SK-N-SH (cell line): ENCODE measurements at regions not wholly inside any gene's neighbourhood (a gene's known extent, or its start where the extent isn't known, plus 50 kb on each side); places are given as distances from the start of the nearest gene placed in this dataset.
A peak's percentile ranks its signal among the peaks of the same experiment; 100 is the strongest.

Source experiments
- CTCF ChIA-PET: fragments of 300-600, 350-600 bp; formaldehyde crosslinking; extraction: SDS; loops from one replicate; lab custom pipeline; 2021; lab: Yijun Ruan, JAX
- POLR2A ChIA-PET: fragments of 350-600 bp; sonication (Branson Sonifier 250); formaldehyde crosslinking; extraction: SDS; loops from one replicate; lab custom pipeline; 2020; ENCODE audit warnings: antibody characterized with exemption, inconsistent platforms; lab: Yijun Ruan, JAX
- DNase-seq: peaks from one replicate; pipeline ENCODE4 v3.0.0; 2012
- H2AFZ ChIP-seq: fragments of 200-600 bp; sonication (generic); 2 replicates; pipeline ENCODE4 v1.8.1; 2016; ENCODE audit warnings: antibody characterized with exemption, mild to moderate bottlenecking, low read depth
- H3F3A ChIP-seq: fragments of 200-600 bp; sonication (generic); replicated peaks from 2 replicates; pipeline ENCODE3; 2016; ENCODE audit warnings: antibody characterized with exemption, mild to moderate bottlenecking; ENCODE audit not compliant: insufficient read depth
- H3K27ac ChIP-seq, 2 experiments: fragments of 200-500 bp in 1 of 2; fragments of 200-600 bp in 1 of 2; sonication (Bioruptor generic) in 1 of 2; sonication (generic), shearing (Covaris generic) in 1 of 2; 2 replicates each; pipeline versions ENCODE4 v1.5.1 to v1.6.1; 2014 to 2016; ENCODE audit warnings: low read depth in 2 of 2, inconsistent platforms in 1 of 2, low read length in 1 of 2, mild to moderate bottlenecking in 1 of 2, mixed read lengths in 1 of 2
- H3K27me3 ChIP-seq: fragments of 200-600 bp; sonication (generic), shearing (Covaris generic); 2 replicates; pipeline ENCODE4 v1.6.1; 2016; ENCODE audit warnings: mixed run types; ENCODE audit not compliant: insufficient read depth
- H3K36me3 ChIP-seq, 2 experiments: fragments of 200-500 bp in 1 of 2; fragments of 200-600 bp in 1 of 2; sonication (Bioruptor generic) in 1 of 2; sonication (generic) in 1 of 2; replicated peaks in 1 of 2; 2 replicates each; pipeline versions ENCODE3 to v1.5.1; 2014 to 2016; ENCODE audit warnings: low read length in 1 of 2, mild to moderate bottlenecking in 1 of 2; ENCODE audit not compliant: insufficient read depth in 2 of 2, control insufficient read depth in 1 of 2
- H3K4me1 ChIP-seq, 2 experiments: fragments of 200-500 bp in 1 of 2; fragments of 200-600 bp in 1 of 2; sonication (Bioruptor generic) in 1 of 2; sonication (generic), shearing (Covaris generic) in 1 of 2; 2 replicates each; pipeline versions ENCODE4 v1.5.1 to v1.6.1; 2014 to 2016; ENCODE audit warnings: low read depth in 1 of 2, low read length in 1 of 2, mixed run types in 1 of 2; ENCODE audit not compliant: insufficient read depth in 2 of 2, control insufficient read depth in 1 of 2
- H3K4me2 ChIP-seq: fragments of 200-600 bp; sonication (generic), shearing (Covaris generic); 2 replicates; pipeline ENCODE4 v1.6.1; 2017; ENCODE audit warnings: mixed run types
- H3K4me3 ChIP-seq, 2 experiments: fragments of 200-500 bp in 1 of 2; fragments of 200-600 bp in 1 of 2; sonication (Bioruptor generic) in 1 of 2; sonication (generic), shearing (Covaris generic) in 1 of 2; 2 replicates each; pipeline versions ENCODE4 v1.5.1 to v1.8.1; 2014 to 2016; ENCODE audit warnings: low read depth in 2 of 2, inconsistent platforms in 1 of 2, low read length in 1 of 2, mild to moderate bottlenecking in 1 of 2, mixed read lengths in 1 of 2, moderate library complexity in 1 of 2
- H3K79me2 ChIP-seq: fragments of 200-600 bp; sonication (generic); 2 replicates; pipeline ENCODE4 v1.8.1; 2017; ENCODE audit warnings: mild to moderate bottlenecking; ENCODE audit not compliant: insufficient read depth
- H3K9ac ChIP-seq: fragments of 200-600 bp; sonication (generic); 2 replicates; pipeline ENCODE4 v1.6.1; 2017; ENCODE audit warnings: mixed run types
- H3K9me2 ChIP-seq: fragments of 200-600 bp; sonication (generic); 2 replicates; pipeline ENCODE4 v1.6.1; 2017; ENCODE audit warnings: mixed run types
- H3K9me3 ChIP-seq: fragments of 200-600 bp; sonication (generic); 2 replicates; pipeline ENCODE4 v1.6.1; 2017; ENCODE audit warnings: mixed run types, mild to moderate bottlenecking, moderate library complexity
- H4K20me1 ChIP-seq: fragments of 200-600 bp; sonication (generic); 2 replicates; pipeline ENCODE4 v1.6.1; 2017; ENCODE audit warnings: mild to moderate bottlenecking, mixed run types; ENCODE audit not compliant: insufficient read depth
- EZH2phosphoT487 ChIP-seq: fragments of 200-600 bp; sonication (generic); IDR thresholded peaks from 2 replicates; pipeline ENCODE4 v1.6.1; 2017; ENCODE audit warnings: low read depth, mixed run types, mild to moderate bottlenecking, antibody characterized with exemption, moderate library complexity, borderline replicate concordance
- FOSL2 ChIP-seq: IDR thresholded peaks from 2 replicates; pipeline ENCODE4 v1.4.0; 2012; ENCODE audit warnings: low read depth, mild to moderate bottlenecking, moderate library complexity, borderline replicate concordance
- FOXJ3 ChIP-seq: sonication (generic); formaldehyde crosslinking; IDR thresholded peaks from 2 replicates; pipeline ENCODE4 v1.5.1; 2020; ENCODE audit warnings: mild to moderate bottlenecking, missing genetic modification reagents
- GATA2 ChIP-seq: sonication (generic); formaldehyde crosslinking; IDR thresholded peaks from 2 replicates; pipeline ENCODE4 v1.5.0; 2020; ENCODE audit warnings: mild to moderate bottlenecking, missing genetic modification reagents
- MEF2A ChIP-seq: IDR thresholded peaks from 2 replicates; pipeline ENCODE4 v1.4.0; 2012; ENCODE audit warnings: low read depth, borderline replicate concordance
- NRF1 ChIP-seq: IDR thresholded peaks from 2 replicates; pipeline ENCODE4 v1.6.1; 2012; ENCODE audit warnings: low read depth, mild to moderate bottlenecking, low read length
- RAD21 ChIP-seq: IDR thresholded peaks from 2 replicates; pipeline ENCODE4 v1.6.1; 2012; ENCODE audit warnings: mild to moderate bottlenecking, low read length
- RFX5 ChIP-seq: IDR thresholded peaks from 2 replicates; pipeline ENCODE4 v1.6.1; 2012; ENCODE audit warnings: mild to moderate bottlenecking, improper control_type of control experiment, low read length
- SMC3 ChIP-seq: IDR thresholded peaks from 2 replicates; pipeline ENCODE4 v1.6.1; 2012; ENCODE audit warnings: low read depth, low read length, improper control_type of control experiment
- TEAD4 ChIP-seq: IDR thresholded peaks from 2 replicates; pipeline ENCODE4 v1.4.0; 2012; ENCODE audit warnings: mild to moderate bottlenecking, borderline replicate concordance; ENCODE audit not compliant: insufficient read depth
- YY1 ChIP-seq: IDR thresholded peaks from 2 replicates; pipeline ENCODE4 v1.4.0; 2012; ENCODE audit warnings: low read depth, mild to moderate bottlenecking
- ZBTB33 ChIP-seq: IDR thresholded peaks from 2 replicates; pipeline ENCODE4 v1.4.0; 2012; ENCODE audit warnings: low read depth, borderline replicate concordance
- WGBS: methylation state at CpG from one replicate; pipeline ENCODE4 v1.1.6; 2017; ENCODE audit warnings: low lambda C conversion rate; 5-methylcytosine and 5-hydroxymethylcytosine counted together
- TF ChIP-seq, protein P1 (sequence below): IDR thresholded peaks from 2 replicates; pipeline ENCODE4 v1.4.0; 2012; ENCODE audit warnings: low read depth

DNA sequence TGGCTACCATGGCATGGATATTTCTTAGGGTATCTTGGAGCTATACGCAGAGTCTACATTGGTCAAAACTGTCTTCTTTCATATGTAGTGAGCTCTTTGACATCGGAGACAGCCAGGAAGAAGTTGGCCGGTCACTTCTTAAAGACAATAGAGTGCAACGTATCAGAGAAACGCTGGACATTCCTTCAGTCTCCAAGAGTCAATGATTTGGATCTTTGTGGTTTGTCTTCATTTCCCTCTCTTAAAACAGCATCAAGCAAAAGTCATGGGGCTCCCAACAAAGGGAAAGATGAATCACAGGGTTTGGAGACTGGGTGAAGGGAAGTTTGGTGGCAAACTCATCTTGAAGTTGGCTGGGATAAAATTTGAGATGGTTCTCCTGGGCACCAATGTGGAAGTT lies 320.1 kb downstream of the AGTPBP1 start:
- peak overlapping the region in 1 of 2 experiments; percentile 91; a peak in 2 of 4 replicates for H3K27ac ChIP-seq

GRCh38 chr9:85420750-85421149 lies 321.0 kb downstream of the AGTPBP1 start:
- H3K27ac ChIP-seq = peak overlapping the region in 1 of 2 experiments; percentile 91; a peak in 2 of 4 replicates
- WGBS = 46% methylated on average over 4 of the region's 4 CpGs

More for the DNA sequence above, 320.1 kb downstream of the AGTPBP1 start:
- CTCF ChIA-PET = interaction anchor here (0.9 to 1.4 kb wide), 3 partner anchors 14 to 1025 kb away, joined by 3 to 7 read pairs (median 3); no protein-coding TSS in a partner anchor
- no peaks in the 10 kb centered on the region for H3K9me3 ChIP-seq
- H3K9ac ChIP-seq = peak overlapping the region; percentile 42
- TF ChIP-seq EZH2phosphoT487 (no peak), SMC3 (no peak), GATA2 (CRISPR knock-in tag) (no peak)
- H3K79me2 ChIP-seq = no peaks in the 10 kb centered on the region
- no peaks in the 10 kb centered on the region for H3K36me3 ChIP-seq
- WGBS = 53% methylated on average over 5 of the region's 5 CpGs
- no peaks in the 10 kb centered on the region for H3F3A ChIP-seq
- H3K9me2 ChIP-seq = no peaks in the 10 kb centered on the region
- peaks cover 5 to 14% of the 10 kb centered on the region in 2 experiments; a peak in 2 of 4 replicates for H3K4me1 ChIP-seq
- H4K20me1 ChIP-seq = no peaks in the 10 kb centered on the region
- H3K4me3 ChIP-seq = no peak overlapping the region
- DNase-seq = no peak
- no peak overlapping the region for H2AFZ ChIP-seq
- POLR2A ChIA-PET = no interaction called here
- peak overlapping the region; percentile 43; the same call in 1 of the 2 replicates for H3K4me2 ChIP-seq
- no peaks in the 10 kb centered on the region for H3K27me3 ChIP-seq

More at GRCh38 chr9:85420750-85421149, 321.0 kb downstream of the AGTPBP1 start:
- TF ChIP-seq FOXJ3 (CRISPR knock-in tag) (no peak), NRF1 (no peak), RFX5 (no peak), YY1 (no peak), ZBTB33 (no peak), RAD21 (no peak), TEAD4 (no peak), FOSL2 (no peak), MEF2A (no peak)
- TF ChIP-seq, protein P1, sequence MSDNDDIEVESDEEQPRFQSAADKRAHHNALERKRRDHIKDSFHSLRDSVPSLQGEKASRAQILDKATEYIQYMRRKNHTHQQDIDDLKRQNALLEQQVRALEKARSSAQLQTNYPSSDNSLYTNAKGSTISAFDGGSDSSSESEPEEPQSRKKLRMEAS = no peak
- POLR2A ChIA-PET = interaction anchor here (0.6 kb wide), 1 partner anchor 8 kb away, joined by 3 read pairs; no protein-coding TSS in a partner anchor
- no peak overlapping the region for H3K4me3 ChIP-seq
- H3K9me3 ChIP-seq = no peaks in the 10 kb centered on the region
- H3K27me3 ChIP-seq = no peaks in the 10 kb centered on the region
- peaks cover 5 to 14% of the 10 kb centered on the region in 2 experiments; a peak in 2 of 4 replicates for H3K4me1 ChIP-seq
- H4K20me1 ChIP-seq = no peaks in the 10 kb centered on the region
- H3K79me2 ChIP-seq = no peaks in the 10 kb centered on the region
- H3K4me2 ChIP-seq = peak overlapping the region; percentile 43; the same call in 1 of the 2 replicates
- no peaks in the 10 kb centered on the region for H3K36me3 ChIP-seq
- H3K9me2 ChIP-seq = no peaks in the 10 kb centered on the region
- CTCF ChIA-PET = interaction anchor here (0.9 to 2.5 kb wide), 4 partner anchors 13 to 1024 kb away, joined by 3 to 7 read pairs (median 4); no protein-coding TSS in a partner anchor
- H3F3A ChIP-seq = no peaks in the 10 kb centered on the region
- H3K9ac ChIP-seq = peak overlapping the region; percentile 42; the same call in 1 of the 2 replicates
- H2AFZ ChIP-seq = no peak overlapping the region
- DNase-seq = no peak
